ENCODE measurements at regions not wholly inside any gene's neighbourhood (a gene's known extent, or its start where the extent isn't known, plus 50 kb on each side); places are given as distances from the start of the nearest gene placed in this dataset.

GRCh38 chr9:108694170-108694569 lies 161.6 kb downstream of the ACTL7B start:
- no peak for TF ChIP-seq CTCF (IDR thresholded peaks at IDR 0.05)
- TF ChIP-seq POLR2A (IDR thresholded peaks at IDR 0.05; ENCODE audit: low read depth), result no peak
- TF ChIP-seq EP300 (IDR thresholded peaks at IDR 0.05), result no peak
- TF ChIP-seq POLR2AphosphoS5 (IDR thresholded peaks at IDR 0.05), result no peak
